ENCODE measurements at regions not wholly inside any gene's neighbourhood (a gene's known extent, or its start where the extent isn't known, plus 50 kb on each side); places are given as distances from the start of the nearest gene placed in this dataset.

GRCh38 chr14:105861985-105862465 is 335.6 kb downstream of the TMEM121 start:
- no peak for DNase-seq (ENCODE audit: low read depth, low spot score)
- peaks cover 4% of the 10 kb centered on the region; the same call in 1 of the 2 replicates for H3K9me3 ChIP-seq (ENCODE audit: insufficient read depth, low read length)
- peaks cover 12% of the 10 kb centered on the region for H3K4me1 ChIP-seq (ENCODE audit: insufficient read depth, insufficient read length)
- no peak overlapping the region for H3K9ac ChIP-seq (ENCODE audit: insufficient read length, low read depth)
- TF ChIP-seq ZNF274 (IDR thresholded peaks at IDR 0.05; ENCODE audit: low read depth, low read length) (no peak), SUZ12 (IDR thresholded peaks at IDR 0.05; ENCODE audit: extremely low read depth, insufficient read depth, insufficient read length) (no peak), YY1 (IDR thresholded peaks at IDR 0.05; ENCODE audit: insufficient read depth, insufficient read length) (no peak)
- no peaks in the 10 kb centered on the region for H3K27me3 ChIP-seq (ENCODE audit: insufficient read depth, insufficient read length)
- H3K4me3 ChIP-seq (ENCODE audit: insufficient read length, low read depth): no peak overlapping the region
- no peaks in the 10 kb centered on the region for H3K36me3 ChIP-seq (ENCODE audit: insufficient read depth, insufficient read length, low read length)

DNA sequence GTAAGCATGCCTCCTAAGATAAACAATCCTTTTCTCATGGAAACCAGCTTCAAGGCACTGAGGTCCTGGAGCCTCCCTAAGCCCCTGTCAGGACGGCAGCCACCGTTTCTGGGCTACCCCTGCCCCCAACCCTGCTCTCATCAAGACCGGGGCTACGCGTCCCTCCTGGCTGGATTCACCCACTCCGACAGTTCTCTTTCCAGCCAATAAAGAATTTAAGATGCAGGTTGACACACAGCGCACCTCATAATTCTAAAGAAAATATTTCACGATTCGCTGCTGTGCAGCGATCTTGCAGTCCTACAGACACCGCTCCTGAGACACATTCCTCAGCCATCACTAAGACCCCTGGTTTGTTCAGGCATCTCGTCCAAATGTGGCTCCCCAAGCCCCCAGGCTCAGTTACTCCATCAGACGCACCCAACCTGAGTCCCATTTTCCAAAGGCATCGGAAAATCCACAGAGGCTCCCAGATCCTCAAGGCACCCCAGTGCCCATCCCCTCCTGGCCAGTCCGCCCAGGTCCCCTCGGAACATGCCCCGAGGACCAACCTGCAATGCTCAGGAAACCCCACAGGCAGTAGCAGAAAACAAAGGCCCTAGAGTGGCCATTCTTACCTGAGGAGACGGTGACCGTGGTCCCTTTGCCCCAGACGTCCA is 336.3 kb downstream of the TMEM121 start:
- TF ChIP-seq YY1 (IDR thresholded peaks at IDR 0.05; ENCODE audit: insufficient read depth, insufficient read length): no peak
- no peak for TF ChIP-seq ZNF274 (IDR thresholded peaks at IDR 0.05; ENCODE audit: low read depth, low read length)
- TF ChIP-seq SUZ12 (IDR thresholded peaks at IDR 0.05; ENCODE audit: extremely low read depth, insufficient read depth, insufficient read length): no peak
- DNase-seq (ENCODE audit: low read depth, low spot score): no peak
- Histone ChIP-seq H3K9me3 (ENCODE audit: insufficient read depth, low read length) (peaks cover 4% of the 10 kb centered on the region; the same call in 1 of the 2 replicates), H3K27me3 (ENCODE audit: insufficient read depth, insufficient read length) (no peaks in the 10 kb centered on the region), H3K4me3 (ENCODE audit: insufficient read length, low read depth) (no peak overlapping the region), H3K36me3 (ENCODE audit: insufficient read depth, insufficient read length, low read length) (no peaks in the 10 kb centered on the region), H3K4me1 (ENCODE audit: insufficient read depth, insufficient read length) (peaks cover 12% of the 10 kb centered on the region), H3K9ac (ENCODE audit: insufficient read length, low read depth) (no peak overlapping the region)

- Histone ChIP-seq H3K9ac (ENCODE audit: insufficient read length, low read depth) (no peak overlapping the region), H3K9me3 (ENCODE audit: insufficient read depth, low read length) (peaks cover 3% of the 10 kb centered on the region; the same call in 1 of the 2 replicates), H3K27me3 (ENCODE audit: insufficient read depth, insufficient read length) (no peaks in the 10 kb centered on the region), H3K4me1 (ENCODE audit: insufficient read depth, insufficient read length) (peaks cover 12% of the 10 kb centered on the region), H3K36me3 (ENCODE audit: insufficient read depth, insufficient read length, low read length) (no peaks in the 10 kb centered on the region), H3K4me3 (ENCODE audit: insufficient read length, low read depth) (no peak overlapping the region)
- no peak for TF ChIP-seq ZNF274 (IDR thresholded peaks at IDR 0.05; ENCODE audit: low read depth, low read length)
- no peak for TF ChIP-seq YY1 (IDR thresholded peaks at IDR 0.05; ENCODE audit: insufficient read depth, insufficient read length)
- TF ChIP-seq SUZ12 (IDR thresholded peaks at IDR 0.05; ENCODE audit: extremely low read depth, insufficient read depth, insufficient read length): no peak
- no peak for DNase-seq (ENCODE audit: low read depth, low spot score)
Observed at GRCh38 chr14:105863296-105864108, 337.1 kb downstream of the TMEM121 start.

GRCh38 chr14:105864116-105864515 is 337.7 kb downstream of the TMEM121 start:
- H3K9ac ChIP-seq (ENCODE audit: insufficient read length, low read depth): no peak overlapping the region
- no peak for DNase-seq (ENCODE audit: low read depth, low spot score)
- no peaks in the 10 kb centered on the region for H3K36me3 ChIP-seq (ENCODE audit: insufficient read depth, insufficient read length, low read length)
- H3K27me3 ChIP-seq (ENCODE audit: insufficient read depth, insufficient read length): no peaks in the 10 kb centered on the region
- H3K4me3 ChIP-seq (ENCODE audit: insufficient read length, low read depth): no peak overlapping the region
- H3K4me1 ChIP-seq (ENCODE audit: insufficient read depth, insufficient read length): peaks cover 12% of the 10 kb centered on the region
- H3K9me3 ChIP-seq (ENCODE audit: insufficient read depth, low read length): no peaks in the 10 kb centered on the region
- TF ChIP-seq SUZ12 (IDR thresholded peaks at IDR 0.05; ENCODE audit: extremely low read depth, insufficient read depth, insufficient read length) (no peak), YY1 (IDR thresholded peaks at IDR 0.05; ENCODE audit: insufficient read depth, insufficient read length) (no peak), ZNF274 (IDR thresholded peaks at IDR 0.05; ENCODE audit: low read depth, low read length) (no peak)

- Histone ChIP-seq H3K36me3 (ENCODE audit: insufficient read depth, insufficient read length, low read length) (no peaks in the 10 kb centered on the region), H3K9me3 (ENCODE audit: insufficient read depth, low read length) (no peaks in the 10 kb centered on the region), H3K4me3 (ENCODE audit: insufficient read length, low read depth) (no peak overlapping the region), H3K27me3 (ENCODE audit: insufficient read depth, insufficient read length) (no peaks in the 10 kb centered on the region), H3K9ac (ENCODE audit: insufficient read length, low read depth) (no peak overlapping the region), H3K4me1 (ENCODE audit: insufficient read depth, insufficient read length) (peaks cover 12% of the 10 kb centered on the region)
- DNase-seq (ENCODE audit: low read depth, low spot score): no peak
- TF ChIP-seq YY1 (IDR thresholded peaks at IDR 0.05; ENCODE audit: insufficient read depth, insufficient read length) (no peak), ZNF274 (IDR thresholded peaks at IDR 0.05; ENCODE audit: low read depth, low read length) (no peak), SUZ12 (IDR thresholded peaks at IDR 0.05; ENCODE audit: extremely low read depth, insufficient read depth, insufficient read length) (no peak)
Observed at GRCh38 chr14:105864651-105865265, 338.4 kb downstream of the TMEM121 start.

DNA sequence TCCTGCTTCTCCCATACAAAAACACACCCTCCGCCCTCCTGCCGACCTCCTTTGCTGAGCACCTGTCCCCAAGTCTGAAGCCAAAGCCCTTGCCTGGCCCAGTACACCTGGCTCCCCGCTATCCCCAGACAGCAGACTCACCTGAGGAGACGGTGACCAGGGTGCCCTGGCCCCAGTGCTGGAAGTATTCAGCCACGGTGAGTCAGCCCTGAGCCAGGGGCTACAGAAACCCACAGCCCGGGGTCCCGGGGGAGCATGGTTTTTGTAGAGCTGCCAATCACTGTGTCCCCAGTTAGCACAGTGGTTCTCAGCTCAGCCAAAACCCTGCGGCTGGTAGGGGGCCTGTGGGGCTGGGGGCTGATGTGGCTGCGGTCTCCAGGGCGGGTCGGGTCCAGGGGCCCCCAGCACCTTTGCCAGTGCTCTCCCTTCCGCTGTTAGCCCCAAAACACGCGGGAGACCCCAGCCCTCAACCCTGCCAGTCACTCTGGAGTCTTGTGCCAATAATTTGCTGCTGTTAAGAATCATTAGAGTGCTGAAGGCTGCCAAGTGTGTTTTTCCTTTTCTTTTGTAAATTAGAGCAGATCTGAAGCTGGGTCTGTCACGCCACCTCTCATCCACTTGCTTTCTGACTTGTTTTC is 339.0 kb downstream of the TMEM121 start:
- no peak for DNase-seq (ENCODE audit: low read depth, low spot score)

More for the DNA sequence above, 339.0 kb downstream of the TMEM121 start:
- Histone ChIP-seq H3K27me3 (ENCODE audit: insufficient read depth, insufficient read length) (no peaks in the 10 kb centered on the region), H3K9me3 (ENCODE audit: insufficient read depth, low read length) (no peaks in the 10 kb centered on the region), H3K4me3 (ENCODE audit: insufficient read length, low read depth) (no peak overlapping the region), H3K36me3 (ENCODE audit: insufficient read depth, insufficient read length, low read length) (no peaks in the 10 kb centered on the region), H3K4me1 (ENCODE audit: insufficient read depth, insufficient read length) (peaks cover 12% of the 10 kb centered on the region), H3K9ac (ENCODE audit: insufficient read length, low read depth) (no peak overlapping the region)
- TF ChIP-seq SUZ12 (IDR thresholded peaks at IDR 0.05; ENCODE audit: extremely low read depth, insufficient read depth, insufficient read length) (no peak), YY1 (IDR thresholded peaks at IDR 0.05; ENCODE audit: insufficient read depth, insufficient read length) (no peak), ZNF274 (IDR thresholded peaks at IDR 0.05; ENCODE audit: low read depth, low read length) (no peak)

All from NT2/D1 (cell line).